GM12864 (cell line): ENCODE measurements at regions not wholly inside any gene's neighbourhood (a gene's known extent, or its start where the extent isn't known, plus 50 kb on each side); places are given as distances from the start of the nearest gene placed in this dataset.

Source experiments
- DNase-seq: peaks from one replicate; pipeline ENCODE4 v3.0.0-alpha.2; 2011; ENCODE audit warnings: low read depth
- H3K4me3 ChIP-seq: 2 replicates; pipeline ENCODE4 v1.5.1; 2011; ENCODE audit warnings: mild to moderate bottlenecking, low read depth, low read length, control low read depth
- CTCF ChIP-seq: IDR thresholded peaks from 2 replicates; pipeline ENCODE4 v1.5.1; 2011; ENCODE audit warnings: low read depth, mild to moderate bottlenecking, moderate library complexity, low read length, control low read depth, inconsistent platforms; ENCODE audit errors: missing control alignments

DNA sequence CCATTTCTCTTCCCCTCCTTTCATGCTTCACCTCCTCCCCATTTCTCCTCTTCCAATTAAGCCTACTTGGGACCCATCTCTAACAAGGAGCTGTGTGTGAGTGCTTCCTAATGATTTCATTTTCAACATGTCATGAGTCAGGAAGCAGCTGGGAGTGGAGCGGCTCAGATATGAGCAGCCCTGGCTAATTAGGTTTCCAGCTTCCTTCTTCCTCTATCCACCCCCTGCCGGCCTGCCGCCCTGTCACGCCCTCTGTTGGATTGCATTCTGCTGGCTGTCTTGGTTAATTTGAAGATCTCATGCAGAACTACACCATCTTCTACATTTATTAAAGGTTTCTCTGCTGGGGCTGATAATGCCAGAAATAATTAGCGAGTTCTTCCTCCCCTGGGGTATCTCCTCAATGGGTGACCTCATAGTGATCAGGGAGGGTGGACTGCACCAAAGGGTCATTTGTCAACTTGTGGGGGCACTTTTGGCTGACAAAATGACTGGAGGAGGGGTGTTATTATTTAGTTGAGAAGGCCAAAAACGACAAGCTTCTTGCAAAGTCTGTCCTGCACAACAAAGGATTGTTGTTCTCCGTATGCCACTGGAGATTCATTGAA is 300.9 kb upstream of the SRRM4 start:
- DNase-seq: no peak
- no peak overlapping the region for H3K4me3 ChIP-seq
- no peak for TF ChIP-seq CTCF

- peak; percentile 31 for DNase-seq
- H3K4me3 ChIP-seq: no peak overlapping the region
- TF ChIP-seq CTCF: no peak
These were observed 298.7 kb upstream of the SRRM4 start for GRCh38 chr12:118682656-118683055.

- H3K4me3 ChIP-seq: no peak overlapping the region
- DNase-seq: no peak
- no peak for TF ChIP-seq CTCF
These were observed 295.2 kb upstream of the SRRM4 start for GRCh38 chr12:118685983-118686607.

DNA sequence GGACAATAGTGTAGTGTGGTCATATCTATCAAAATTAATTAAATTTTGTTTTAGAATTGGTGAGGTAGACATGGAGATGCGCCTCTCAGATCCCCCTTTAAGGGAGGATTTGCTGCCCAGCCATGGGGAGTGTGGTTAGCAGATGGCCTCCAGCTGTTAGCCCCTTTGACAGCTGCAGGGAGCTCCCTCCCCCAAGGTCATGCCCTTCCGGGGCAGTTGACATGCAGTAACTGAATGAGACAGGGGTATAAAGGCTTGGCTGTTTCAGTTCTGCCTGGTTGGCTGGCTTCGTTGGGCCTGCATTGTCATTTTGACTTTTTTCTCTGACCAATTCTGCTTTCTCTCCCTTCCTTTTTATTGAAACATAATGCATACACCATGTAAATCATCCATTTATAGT is 291.5 kb upstream of the SRRM4 start:
- no peak for TF ChIP-seq CTCF
- H3K4me3 ChIP-seq: no peak overlapping the region
- DNase-seq: peak; percentile 70

- no peak overlapping the region for H3K4me3 ChIP-seq
- TF ChIP-seq CTCF: no peak
- no peak for DNase-seq
These were observed 290.8 kb upstream of the SRRM4 start for GRCh38 chr12:118690506-118690905.

DNA sequence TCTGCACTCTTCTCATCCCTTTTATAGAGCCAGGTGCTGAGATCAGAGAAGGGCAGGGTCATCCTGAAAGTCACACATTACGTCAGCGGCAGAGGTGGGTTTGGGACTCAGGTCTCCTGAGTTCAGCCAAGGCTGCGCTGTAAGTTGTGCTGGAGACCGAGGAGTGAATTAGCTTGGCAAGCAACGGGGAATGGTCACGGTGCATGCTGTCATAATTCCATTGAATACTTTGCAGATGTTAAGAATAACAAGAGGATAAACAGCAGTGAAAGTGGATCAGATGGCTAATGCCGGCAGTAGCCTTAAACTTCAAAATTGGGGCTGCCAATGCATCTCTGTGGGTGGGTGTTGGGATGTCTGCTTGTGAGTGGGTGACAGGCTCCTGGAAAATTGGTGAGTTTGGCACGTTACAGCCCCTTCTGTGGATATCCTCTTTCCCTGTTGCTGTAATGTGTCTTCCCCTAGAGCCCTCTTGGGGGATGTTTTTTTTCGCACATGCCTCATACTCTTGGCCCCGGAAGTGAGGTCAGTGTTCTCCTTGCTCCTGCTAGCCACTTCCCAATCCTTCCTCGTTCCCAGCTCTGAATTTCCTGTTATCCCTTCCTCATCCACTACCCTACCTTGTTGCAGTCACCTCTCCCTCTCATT is 287.1 kb upstream of the SRRM4 start:
- DNase-seq: no peak
- H3K4me3 ChIP-seq: no peak overlapping the region
- no peak for TF ChIP-seq CTCF
